Neutrophil (primary cell): ENCODE measurements at regions not wholly inside any gene's neighbourhood (a gene's known extent, or its start where the extent isn't known, plus 50 kb on each side); places are given as distances from the start of the nearest gene placed in this dataset.

Experiments
- H3K27ac ChIP-seq: fragments of 200-600 bp; sonication (generic); 2 replicates; pipeline ENCODE4 v1.5.1; 2016; ENCODE audit warnings: mild to moderate bottlenecking, moderate library complexity
- H3K27me3 ChIP-seq: fragments of 200-600 bp; sonication (generic); 2 replicates; pipeline ENCODE4 v1.6.0; 2016; ENCODE audit warnings: mild to moderate bottlenecking
- H3K36me3 ChIP-seq: fragments of 200-600 bp; sonication (generic); 2 replicates; pipeline ENCODE4 v1.5.1; 2017
- H3K4me1 ChIP-seq, 2 experiments: fragments of 200-600 bp in 1 of 2; sonication (generic) in 1 of 2; 1 replicate in 1 of 2; 2 replicates in 1 of 2; pipeline versions ENCODE4 v1.5.1 to v1.6.1; 2013 to 2016; ENCODE audit warnings: low read depth in 1 of 2, low read length in 1 of 2, mild to moderate bottlenecking in 1 of 2, moderate library complexity in 1 of 2; ENCODE audit not compliant: control insufficient read depth in 1 of 2, insufficient read depth in 1 of 2
- H3K4me3 ChIP-seq, 2 experiments: fragments of 200-600 bp in 1 of 2; sonication (generic) in 1 of 2; 1 replicate in 1 of 2; 2 replicates in 1 of 2; pipeline ENCODE4 v1.5.1; 2013 to 2016; ENCODE audit warnings: low read depth in 1 of 2, low read length in 1 of 2, mild to moderate bottlenecking in 1 of 2, moderate library complexity in 1 of 2
- H3K9me3 ChIP-seq: fragments of 200-600 bp; sonication (generic); 2 replicates; pipeline ENCODE4 v1.5.1; 2016
- CTCF ChIP-seq: fragments of 200-600 bp; sonication (generic); IDR thresholded peaks from 2 replicates; pipeline ENCODE4 v1.5.1; 2016; ENCODE audit warnings: antibody characterized with exemption

GRCh38 chr9:109604131-109604530 lies 106.0 kb upstream of the PTPN3 start:
- no peak overlapping the region for H3K4me3 ChIP-seq
- H3K9me3 ChIP-seq = no peaks in the 10 kb centered on the region
- H3K27ac ChIP-seq = no peak overlapping the region
- H3K4me1 ChIP-seq = no peaks in the 10 kb centered on the region
- H3K27me3 ChIP-seq = no peaks in the 10 kb centered on the region
- TF ChIP-seq CTCF = no peak
- no peaks in the 10 kb centered on the region for H3K36me3 ChIP-seq

- H3K4me1 ChIP-seq = no peaks in the 10 kb centered on the region
- H3K27me3 ChIP-seq = no peaks in the 10 kb centered on the region
- no peaks in the 10 kb centered on the region for H3K9me3 ChIP-seq
- no peak for TF ChIP-seq CTCF
- no peak overlapping the region for H3K4me3 ChIP-seq
- no peak overlapping the region for H3K27ac ChIP-seq
- no peaks in the 10 kb centered on the region for H3K36me3 ChIP-seq
These were observed 106.7 kb upstream of the PTPN3 start for GRCh38 chr9:109604781-109605180.

- no peak overlapping the region for H3K27ac ChIP-seq
- H3K4me3 ChIP-seq = no peak overlapping the region
- no peaks in the 10 kb centered on the region for H3K4me1 ChIP-seq
- no peak for TF ChIP-seq CTCF
- no peaks in the 10 kb centered on the region for H3K9me3 ChIP-seq
- H3K36me3 ChIP-seq = no peaks in the 10 kb centered on the region
- no peaks in the 10 kb centered on the region for H3K27me3 ChIP-seq
These were observed 111.0 kb upstream of the PTPN3 start for GRCh38 chr9:109609060-109609459.

GRCh38 chr9:109616571-109617120 lies 118.5 kb upstream of the PTPN3 start:
- no peak for TF ChIP-seq CTCF
- no peak overlapping the region for H3K27ac ChIP-seq
- no peaks in the 10 kb centered on the region for H3K36me3 ChIP-seq

GRCh38 chr9:109619310-109619709 lies 121.2 kb upstream of the PTPN3 start:
- Histone ChIP-seq H3K27me3 (no peaks in the 10 kb centered on the region), H3K36me3 (no peaks in the 10 kb centered on the region), H3K27ac (no peak overlapping the region), H3K9me3 (no peaks in the 10 kb centered on the region), H3K4me3 (no peak overlapping the region), H3K4me1 (no peaks in the 10 kb centered on the region)
- no peak for TF ChIP-seq CTCF

More at GRCh38 chr9:109616571-109617120, 118.5 kb upstream of the PTPN3 start:
- Histone ChIP-seq H3K9me3 (no peaks in the 10 kb centered on the region), H3K4me1 (no peaks in the 10 kb centered on the region), H3K27me3 (no peaks in the 10 kb centered on the region), H3K4me3 (no peak overlapping the region)

GRCh38 chr9:109624143-109624542 lies 126.0 kb upstream of the PTPN3 start:
- no peak overlapping the region for H3K27ac ChIP-seq
- TF ChIP-seq CTCF = no peak
- no peaks in the 10 kb centered on the region for H3K27me3 ChIP-seq
- no peaks in the 10 kb centered on the region for H3K36me3 ChIP-seq
- H3K4me1 ChIP-seq = no peaks in the 10 kb centered on the region
- no peaks in the 10 kb centered on the region for H3K9me3 ChIP-seq
- H3K4me3 ChIP-seq = no peak overlapping the region
